ENCODE measurements at regions not wholly inside any gene's neighbourhood (a gene's known extent, or its start where the extent isn't known, plus 50 kb on each side); places are given as distances from the start of the nearest gene placed in this dataset.

GRCh38 chr3:78455166-78455565, 1312.6 kb downstream of the ROBO1 start:
- no peak for TF ChIP-seq CTCF (IDR thresholded peaks at IDR 0.05; ENCODE audit: insufficient read depth, low read depth, low read length, missing control alignments)

GRCh38 chr3:78455712-78456433, 1311.9 kb downstream of the ROBO1 start:
- no peak for DNase-seq (ENCODE audit: low read depth)
- no peak overlapping the region for H3K4me3 ChIP-seq (ENCODE audit: low read length)
- no peak for TF ChIP-seq CTCF (IDR thresholded peaks at IDR 0.05; ENCODE audit: insufficient read depth, low read depth, low read length, missing control alignments)

More at GRCh38 chr3:78455166-78455565, 1312.6 kb downstream of the ROBO1 start:
- H3K4me3 ChIP-seq (ENCODE audit: low read length) = no peak overlapping the region
- DNase-seq (ENCODE audit: low read depth) = no peak

- TF ChIP-seq CTCF (IDR thresholded peaks at IDR 0.05; ENCODE audit: insufficient read depth, low read depth, low read length, missing control alignments) = no peak
- no peak overlapping the region for H3K4me3 ChIP-seq (ENCODE audit: low read length)
- DNase-seq (ENCODE audit: low read depth) = no peak
Observed at GRCh38 chr3:78459796-78460195, 1308.0 kb downstream of the ROBO1 start.

GRCh38 chr3:78462021-78462420, 1305.8 kb downstream of the ROBO1 start:
- DNase-seq (ENCODE audit: low read depth) = no peak
- no peak for TF ChIP-seq CTCF (IDR thresholded peaks at IDR 0.05; ENCODE audit: insufficient read depth, low read depth, low read length, missing control alignments)
- H3K4me3 ChIP-seq (ENCODE audit: low read length) = no peak overlapping the region

GRCh38 chr3:78476076-78476475, 1291.7 kb downstream of the ROBO1 start:
- TF ChIP-seq CTCF (IDR thresholded peaks at IDR 0.05; ENCODE audit: insufficient read depth, low read depth, low read length, missing control alignments) = no peak
- H3K4me3 ChIP-seq (ENCODE audit: low read length) = no peak overlapping the region
- no peak for DNase-seq (ENCODE audit: low read depth)

- no peak for TF ChIP-seq CTCF (IDR thresholded peaks at IDR 0.05; ENCODE audit: insufficient read depth, low read depth, low read length, missing control alignments)
Observed at GRCh38 chr3:78481050-78481449, 1286.7 kb downstream of the ROBO1 start.

GRCh38 chr3:78483090-78483489, 1284.7 kb downstream of the ROBO1 start:
- no peak for TF ChIP-seq CTCF (IDR thresholded peaks at IDR 0.05; ENCODE audit: insufficient read depth, low read depth, low read length, missing control alignments)
- DNase-seq (ENCODE audit: low read depth) = no peak
- H3K4me3 ChIP-seq (ENCODE audit: low read length) = no peak overlapping the region

More at GRCh38 chr3:78481050-78481449, 1286.7 kb downstream of the ROBO1 start:
- H3K4me3 ChIP-seq (ENCODE audit: low read length) = no peak overlapping the region
- no peak for DNase-seq (ENCODE audit: low read depth)
